ENCODE measurements at regions not wholly inside any gene's neighbourhood (a gene's known extent, or its start where the extent isn't known, plus 50 kb on each side); places are given as distances from the start of the nearest gene placed in this dataset.
"Not testable (repeated sequence)": the region's sequence is repeated elsewhere in the genome, so short reads cannot be mapped to it uniquely, and the experiment has no call there.

DNA sequence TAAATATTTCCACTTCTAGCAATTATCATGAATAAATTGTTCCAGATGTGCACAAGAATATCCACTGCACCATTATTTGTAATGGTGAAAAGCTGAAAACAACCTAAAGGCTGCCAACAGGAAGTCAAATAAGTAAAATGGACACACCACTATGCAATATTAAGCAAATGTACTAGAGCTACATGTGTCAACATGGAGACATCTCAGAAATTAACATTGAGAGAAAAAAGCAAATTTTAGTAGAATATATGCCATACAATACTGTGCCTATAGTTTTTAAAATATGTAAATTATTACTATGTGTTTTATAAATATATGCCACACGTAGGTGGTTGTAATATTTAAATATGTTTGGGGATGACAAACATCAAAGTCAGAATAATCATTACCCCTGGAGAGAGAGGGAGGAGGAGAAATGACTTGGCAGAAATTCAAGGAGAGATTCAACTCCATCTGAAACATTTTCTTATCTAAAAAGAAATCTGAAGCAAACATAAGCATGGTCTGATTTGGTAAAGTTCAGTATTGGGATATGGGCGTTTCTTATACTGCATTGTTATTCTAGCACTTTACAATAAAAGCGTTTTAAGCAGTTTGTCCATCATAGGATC lies 475.5 kb downstream of the QKI start:
- DNase-seq, result no peak

GRCh38 chr6:163888030-163888819 lies 473.7 kb downstream of the QKI start:
- no peak for DNase-seq

GRCh38 chr6:163886428-163886827 lies 471.9 kb downstream of the QKI start:
- DNase-seq, result no peak

- no peak for DNase-seq
These were observed 469.5 kb downstream of the QKI start for GRCh38 chr6:163883984-163884383.

- DNase-seq, result no peak
These were observed 464.2 kb downstream of the QKI start for GRCh38 chr6:163878698-163879097.

DNA sequence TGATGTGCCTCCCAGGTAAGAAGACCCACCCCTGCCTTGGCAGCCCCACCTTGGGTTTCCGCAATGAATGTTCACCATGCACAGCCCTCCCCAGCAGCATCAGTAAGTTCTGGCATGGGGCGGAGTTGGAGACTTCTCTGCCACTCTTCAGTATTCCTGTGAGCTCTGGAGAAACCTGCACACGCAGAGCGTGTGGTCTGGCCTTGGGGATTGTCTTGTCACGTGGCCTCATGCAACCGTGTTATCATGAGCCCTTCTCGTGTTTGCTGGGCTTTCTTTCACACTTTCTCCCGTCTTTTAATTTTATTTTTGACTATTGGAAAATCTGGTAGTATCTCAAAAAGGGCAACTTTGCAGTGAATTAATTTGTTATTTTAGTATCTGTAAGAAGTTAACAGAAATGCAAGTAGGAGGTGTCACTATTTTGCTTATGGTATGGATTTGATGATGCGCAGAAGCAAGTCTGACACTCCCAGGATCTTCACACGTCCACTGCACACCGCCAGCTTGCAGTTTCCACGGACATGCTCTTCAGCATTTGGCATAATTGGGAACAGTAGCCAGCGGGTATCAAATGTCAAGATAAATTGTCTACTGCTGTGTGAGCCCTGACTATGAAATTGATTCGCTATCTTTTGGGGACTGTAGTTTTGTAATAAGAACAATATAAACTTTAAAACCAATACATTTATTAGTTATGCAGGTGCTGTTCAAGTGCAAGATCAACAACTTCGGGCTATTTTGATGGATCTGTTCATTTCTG lies 463.5 kb downstream of the QKI start:
- DNase-seq, result no peak

- no peak for DNase-seq
These were observed 461.9 kb downstream of the QKI start for GRCh38 chr6:163876391-163876790.

DNA sequence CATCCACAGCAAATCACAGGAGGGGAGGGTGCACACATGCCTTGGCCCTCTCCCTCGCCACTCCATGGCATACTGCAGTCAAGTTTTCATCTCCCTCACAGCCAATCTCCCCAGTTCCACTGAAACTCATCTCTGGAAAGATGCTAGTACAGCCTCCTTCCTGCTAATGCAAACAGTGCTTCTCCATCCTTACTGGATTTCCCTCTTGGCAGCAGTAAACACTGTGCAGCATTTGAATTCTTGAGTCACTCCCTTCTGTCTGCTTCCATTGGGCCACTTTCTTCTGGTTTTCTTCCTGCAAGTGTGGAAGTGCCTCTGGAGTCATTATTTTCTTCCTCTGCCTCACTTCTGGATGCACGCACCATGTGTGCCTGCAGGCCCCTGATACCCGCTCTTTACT lies 460.3 kb downstream of the QKI start:
- no peak for DNase-seq

- DNase-seq, result no peak
These were observed 457.8 kb downstream of the QKI start for GRCh38 chr6:163872335-163872734.

GRCh38 chr6:163871616-163872015 lies 457.1 kb downstream of the QKI start:
- no peak for DNase-seq

DNA sequence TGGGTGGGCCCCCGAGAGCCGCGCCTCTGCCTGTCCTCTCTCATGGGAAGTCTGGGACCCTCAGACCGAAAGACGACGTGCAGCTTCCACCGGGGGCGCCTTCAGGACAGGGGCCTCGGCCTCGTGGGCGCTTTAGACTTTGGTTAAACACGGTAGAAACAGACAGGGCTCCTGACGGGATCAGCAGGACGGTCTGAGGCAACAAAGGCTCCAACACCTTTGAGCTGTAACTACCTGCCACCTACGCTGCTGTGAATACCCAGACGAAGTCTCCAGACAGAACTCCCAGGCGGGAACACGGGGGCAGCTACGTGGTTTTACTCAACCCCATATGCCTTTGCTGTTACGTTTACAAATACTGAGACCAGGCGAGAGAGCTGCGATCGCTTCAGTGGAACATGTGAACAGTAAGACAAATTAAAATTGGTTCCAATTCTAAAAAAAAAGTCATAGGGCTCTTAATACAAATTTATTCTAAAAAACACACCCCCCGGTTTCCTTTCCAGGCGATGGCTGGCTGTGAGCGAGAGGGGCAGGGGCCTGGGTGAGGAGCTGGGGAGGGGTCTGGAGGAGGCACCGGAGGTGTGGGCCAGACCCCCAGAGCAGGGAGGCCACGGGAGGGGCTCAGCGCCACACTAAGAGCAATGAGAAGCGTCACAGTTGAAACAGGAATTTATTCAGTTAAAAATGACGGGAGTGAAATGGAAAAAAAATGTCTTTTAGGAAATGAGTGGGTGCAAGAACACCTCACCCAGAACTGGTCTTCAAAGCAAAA lies 453.2 kb downstream of the QKI start:
- DNase-seq, result no peak

GRCh38 chr6:163866192-163866591 lies 451.7 kb downstream of the QKI start:
- no peak for DNase-seq

- no peak for DNase-seq
These were observed 449.0 kb downstream of the QKI start for GRCh38 chr6:163863565-163863964.

- DNase-seq, result no peak
These were observed 448.2 kb downstream of the QKI start for GRCh38 chr6:163862701-163863100.

DNA sequence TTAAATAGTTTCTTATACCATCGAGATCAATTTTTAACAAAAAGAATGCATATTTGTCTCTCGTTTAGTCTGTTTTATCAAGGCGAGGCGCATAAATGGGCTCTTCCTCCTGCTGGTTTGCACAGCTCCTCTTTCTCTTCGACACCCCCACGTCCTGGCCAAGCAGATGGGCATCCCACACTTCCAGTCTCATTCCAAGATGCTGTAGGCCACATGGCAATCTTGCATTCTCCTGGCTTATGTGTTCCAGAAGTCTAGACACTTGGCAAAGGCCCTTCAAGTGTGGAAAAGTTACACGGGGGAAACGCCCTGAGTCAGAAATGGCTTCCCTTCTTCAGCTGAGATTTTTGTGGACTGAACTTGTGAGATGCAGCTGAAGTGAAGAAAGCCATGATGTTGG lies 447.1 kb downstream of the QKI start:
- no peak for DNase-seq

DNA sequence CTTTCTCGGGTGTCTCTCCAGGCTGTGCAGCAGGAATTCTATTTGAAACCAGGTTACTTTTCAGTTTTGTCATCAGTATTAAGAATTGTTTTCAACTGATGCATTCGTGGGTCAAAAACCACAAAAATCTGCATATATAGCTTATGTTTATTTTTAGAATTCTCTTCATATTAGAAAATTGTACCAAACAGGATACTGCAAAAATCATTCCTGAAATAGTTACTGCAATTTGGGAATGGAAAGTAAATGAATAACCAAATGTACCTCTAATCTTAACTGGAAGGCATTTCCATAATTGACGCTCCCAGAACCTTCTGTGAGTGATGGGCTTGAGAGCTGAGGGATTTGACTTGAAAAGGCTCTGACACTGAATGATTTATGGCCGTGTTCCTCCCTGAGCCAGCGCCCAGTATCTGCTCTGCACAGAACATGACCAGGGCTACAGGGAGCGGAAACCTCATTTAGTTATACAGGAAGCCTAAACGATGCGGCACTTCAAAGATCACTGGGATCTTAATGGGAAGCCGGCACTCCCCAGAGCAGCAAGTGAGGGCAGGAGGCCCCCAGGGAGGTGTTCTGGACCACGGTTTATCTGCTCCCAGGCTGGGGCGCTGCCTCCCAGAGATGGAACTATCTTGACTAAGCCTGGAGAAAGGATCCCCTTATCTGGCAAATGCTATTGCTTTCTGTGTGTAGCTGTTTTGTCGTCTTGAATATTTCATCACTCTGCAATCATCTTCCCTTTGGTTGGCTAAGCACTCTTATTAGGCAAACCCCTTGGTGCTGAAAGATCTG lies 446.0 kb downstream of the QKI start:
- no peak for DNase-seq

- not testable (repeated sequence) for DNase-seq
These were observed 444.4 kb downstream of the QKI start for GRCh38 chr6:163858870-163859269.

- no peak for DNase-seq
These were observed 442.9 kb downstream of the QKI start for GRCh38 chr6:163857421-163857820.

DNA sequence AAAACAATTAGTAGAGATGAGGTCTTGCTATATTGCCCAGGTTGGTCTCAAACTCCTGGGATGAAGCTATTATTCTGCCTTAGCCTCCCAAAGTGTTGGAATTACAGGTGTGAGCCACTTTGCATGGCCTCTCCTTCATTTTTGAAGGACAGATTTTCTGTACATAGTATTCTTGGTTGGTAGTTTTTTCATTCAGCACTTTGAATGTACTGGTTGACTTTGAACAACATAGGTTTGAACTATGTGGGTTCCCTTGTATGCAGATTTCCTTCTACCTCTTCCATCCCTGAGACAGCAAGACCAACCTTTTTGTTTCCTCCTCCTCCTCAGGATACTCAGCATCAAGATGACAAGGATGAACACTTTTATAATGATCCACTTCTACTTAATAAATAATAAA lies 436.4 kb downstream of the QKI start:
- DNase-seq, result no peak

DNA sequence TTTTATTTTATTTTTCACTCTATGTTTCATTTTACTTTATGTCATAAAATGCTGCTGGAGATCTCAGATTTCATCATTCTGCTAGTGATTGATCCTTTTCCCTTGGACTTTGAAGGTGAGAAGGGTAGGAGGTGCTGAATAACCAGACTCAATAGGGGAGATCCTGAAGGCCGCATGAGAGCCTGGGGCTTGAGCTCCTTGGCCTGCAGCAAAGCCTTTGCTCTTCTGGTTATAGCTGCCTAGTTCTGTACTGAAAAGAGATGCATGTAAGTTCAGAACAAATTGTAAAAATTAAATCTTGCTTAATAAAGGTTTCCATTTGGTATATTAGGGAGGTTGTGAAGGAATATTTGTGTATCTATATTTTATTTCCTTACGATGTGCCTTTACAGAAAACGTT lies 430.2 kb downstream of the QKI start:
- DNase-seq, result no peak

- no peak for DNase-seq
These were observed 429.8 kb downstream of the QKI start for GRCh38 chr6:163844357-163844756.

DNA sequence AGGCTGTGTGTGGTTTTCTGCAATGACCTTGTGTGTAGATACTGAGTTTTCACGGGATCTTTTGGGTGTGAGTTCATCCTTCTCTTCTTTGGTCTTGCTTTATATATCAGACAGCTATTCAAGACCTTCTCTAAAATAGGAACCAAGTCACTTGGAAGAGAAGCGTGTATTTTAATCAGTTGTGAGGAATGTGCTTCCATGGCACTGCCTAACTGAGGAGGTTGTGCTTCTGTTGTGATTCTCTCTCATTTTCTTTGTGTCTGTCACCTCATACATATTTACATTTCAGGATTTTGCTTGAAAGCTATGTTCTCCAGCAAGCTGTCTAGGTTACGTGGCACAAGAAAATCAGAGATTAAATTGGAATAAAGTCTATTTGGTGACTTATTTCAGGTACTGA lies 428.7 kb downstream of the QKI start:
- DNase-seq, result no peak
